GM23338 (cell line): ENCODE measurements at regions not wholly inside any gene's neighbourhood (a gene's known extent, or its start where the extent isn't known, plus 50 kb on each side); places are given as distances from the start of the nearest gene placed in this dataset.

Experiments
- ATAC-seq: fragments of 200-7000 bp; cut with Tn5 transposase; 3 replicates; pipeline ENCODE4 v1.9.1; 2020
- DNase-seq: peaks from one replicate; pipeline ENCODE4 v3.0.0-alpha.2; 2015; ENCODE audit warnings: low spot score
- H2AFZ ChIP-seq: fragments of 200-600 bp; sonication (generic); 2 replicates; pipeline ENCODE4 v1.8.0; 2016; ENCODE audit warnings: antibody characterized with exemption, mild to moderate bottlenecking, moderate library complexity
- H3F3A ChIP-seq: fragments of 200-600 bp; sonication (generic); replicated peaks from 2 replicates; pipeline ENCODE4 v1.8.0; 2017; ENCODE audit warnings: antibody characterized with exemption, mixed run types, low read depth
- H3K27ac ChIP-seq: fragments of 200-600 bp; sonication (generic); 2 replicates; pipeline ENCODE4 v1.6.1; 2016; ENCODE audit warnings: low read depth
- H3K27me3 ChIP-seq: fragments of 200-600 bp; sonication (generic); 2 replicates; pipeline ENCODE4 v1.8.0; 2016; ENCODE audit warnings: mild to moderate bottlenecking, mixed run types, moderate library complexity; ENCODE audit not compliant: insufficient read depth
- H3K36me3 ChIP-seq: fragments of 200-600 bp; sonication (generic); 2 replicates; pipeline ENCODE4 v1.8.0; 2016; ENCODE audit warnings: mild to moderate bottlenecking; ENCODE audit not compliant: insufficient read depth
- H3K4me1 ChIP-seq: fragments of 200-600 bp; sonication (generic); 2 replicates; pipeline ENCODE4 v1.8.0; 2016; ENCODE audit warnings: mild to moderate bottlenecking, moderate library complexity; ENCODE audit not compliant: insufficient read depth
- H3K4me2 ChIP-seq: fragments of 200-600 bp; sonication (generic); 2 replicates; pipeline ENCODE4 v1.7.1; 2017; ENCODE audit warnings: mixed run types
- H3K4me3 ChIP-seq: fragments of 200-600 bp; sonication (generic); 2 replicates; pipeline ENCODE4 v1.6.1; 2016; ENCODE audit warnings: mixed run types
- H3K79me2 ChIP-seq: fragments of 200-600 bp; sonication (generic); replicated peaks from 2 replicates; pipeline ENCODE4 v1.8.0; 2017; ENCODE audit warnings: mild to moderate bottlenecking; ENCODE audit not compliant: insufficient read depth
- H3K9me2 ChIP-seq: fragments of 200-600 bp; sonication (generic); 2 replicates; pipeline ENCODE4 v1.8.0; 2017; ENCODE audit not compliant: insufficient read depth
- H4K20me1 ChIP-seq: fragments of 200-600 bp; sonication (generic); replicated peaks from 2 replicates; pipeline ENCODE4 v1.8.0; 2017; ENCODE audit warnings: mild to moderate bottlenecking; ENCODE audit not compliant: insufficient read depth
- H3K27ac Mint-ChIP-seq: 2 replicates; pipeline ENCODE4 v1.8.0; 2020; ENCODE audit warnings: inconsistent platforms, mild to moderate bottlenecking, moderate library complexity, mixed read lengths
- H3K27me3 Mint-ChIP-seq: 3 replicates; pipeline ENCODE4 v1.8.0; 2022; ENCODE audit warnings: low read depth, mild to moderate bottlenecking, moderate library complexity, mixed read lengths, inconsistent platforms; ENCODE audit not compliant: insufficient read depth, poor library complexity
- H3K36me3 Mint-ChIP-seq: 3 replicates; pipeline ENCODE4 v1.8.0; 2021; ENCODE audit warnings: low read depth, mild to moderate bottlenecking, inconsistent platforms, moderate library complexity, mixed read lengths
- H3K4me1 Mint-ChIP-seq: 3 replicates; pipeline ENCODE4 v1.8.0; 2020; ENCODE audit warnings: mild to moderate bottlenecking, inconsistent platforms, mixed read lengths
- H3K4me3 Mint-ChIP-seq: 3 replicates; pipeline ENCODE4 v1.8.0; 2021; ENCODE audit warnings: moderate library complexity, mild to moderate bottlenecking, inconsistent platforms, mixed read lengths
- H3K9me3 Mint-ChIP-seq: 3 replicates; pipeline ENCODE4 v1.8.0; 2020; ENCODE audit warnings: moderate library complexity, mild to moderate bottlenecking, inconsistent platforms, mixed read lengths
- CTCF ChIP-seq, 2 experiments: fragments of 200-600 bp in 1 of 2; sonication (generic) in 1 of 2; conservative IDR thresholded peaks; 2 replicates each; pipeline versions ENCODE4 v1.5.1 to v1.6.1; 2016 to 2017; ENCODE audit warnings: antibody characterized with exemption in 2 of 2, low read depth in 2 of 2, mild to moderate bottlenecking in 2 of 2, moderate library complexity in 1 of 2
- EZH2 ChIP-seq: fragments of 200-600 bp; sonication (generic); IDR thresholded peaks from one replicate; pipeline ENCODE4 v1.8.0; 2017; ENCODE audit warnings: antibody characterized with exemption, mild to moderate bottlenecking, low read depth; ENCODE audit not compliant: unreplicated experiment
- JUNB ChIP-seq: IDR thresholded peaks from one replicate; pipeline ENCODE4 v1.6.1; 2016; ENCODE audit warnings: antibody characterized with exemption; ENCODE audit not compliant: unreplicated experiment
- NANOG ChIP-seq: IDR thresholded peaks from 2 replicates; pipeline ENCODE4 v1.6.1; 2016; ENCODE audit warnings: antibody characterized with exemption, borderline replicate concordance
- ZNF114 ChIP-seq: fragments of 250-450 bp; sonication (Bioruptor Pico); IDR thresholded peaks from 2 replicates; pipeline ENCODE4 v1.5.0; 2020; ENCODE audit warnings: mild to moderate bottlenecking, moderate library complexity
- ZNF462 ChIP-seq: fragments of 250-450 bp; sonication (Bioruptor Pico); IDR thresholded peaks from 2 replicates; pipeline ENCODE4 v1.5.0; 2020; ENCODE audit warnings: mild to moderate bottlenecking, moderate library complexity
- TF ChIP-seq, protein P1 (sequence below): IDR thresholded peaks from 2 replicates; pipeline ENCODE4 v1.6.1; 2016; ENCODE audit warnings: antibody characterized with exemption

DNA sequence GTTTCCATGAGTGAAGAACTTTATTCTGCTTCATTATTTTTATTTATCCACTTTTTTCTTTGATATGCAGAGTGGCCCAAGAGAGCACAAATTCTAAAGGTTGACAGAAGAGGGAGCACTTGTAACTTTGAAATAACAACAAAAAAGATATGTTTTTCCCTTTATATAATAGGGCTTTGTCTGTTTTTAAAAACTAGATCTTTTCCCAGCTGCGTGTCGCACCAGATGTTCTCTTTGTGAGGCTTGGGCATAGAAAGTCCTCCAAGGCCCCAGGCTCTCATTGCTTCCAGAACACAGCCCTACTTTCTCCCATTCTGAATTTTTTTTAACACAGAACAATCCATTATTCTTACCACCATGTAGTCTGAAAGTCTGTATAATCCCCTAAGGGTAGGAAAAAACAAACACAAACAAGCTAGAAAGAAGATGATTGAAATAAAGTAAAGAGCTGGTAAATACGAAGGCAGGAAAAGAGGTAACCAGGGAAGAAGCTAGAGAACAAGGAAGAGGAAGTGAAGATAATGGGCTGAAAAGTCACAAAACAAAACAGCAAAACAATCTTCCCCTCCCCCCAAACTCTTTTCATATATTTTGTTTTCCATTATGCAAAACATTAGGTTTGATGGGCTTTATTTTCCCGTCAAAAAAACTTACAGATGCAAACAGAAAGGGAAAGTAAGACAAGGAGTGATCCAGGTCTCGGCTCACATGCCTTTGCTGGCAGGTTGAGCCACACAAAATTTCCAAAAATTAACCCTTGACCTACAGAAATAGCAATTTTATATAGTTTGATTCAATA is 160.4 kb downstream of the ABCA8 start:
- Histone ChIP-seq H3K79me2 (no peaks in the 10 kb centered on the region), H3K36me3 (no peaks in the 10 kb centered on the region), H3K4me2 (0 out of 2 replicates have a peak overlapping the region, but pooled peaks have one; percentile 6), H2AFZ (peak overlapping the region; percentile 70; the same call in 1 of the 2 replicates), H3K27me3 (no peaks in the 10 kb centered on the region), H3K4me1 (peaks cover 31% of the 10 kb centered on the region), H3F3A (no peaks in the 10 kb centered on the region), H4K20me1 (no peaks in the 10 kb centered on the region), H3K9me2 (peaks cover 2% of the 10 kb centered on the region; the same call in 1 of the 2 replicates), H3K27ac (no peak overlapping the region), H3K4me3 (no peak overlapping the region)
- Mint-ChIP-seq H3K4me1 (peaks cover 25% of the 10 kb centered on the region), H3K27me3 (peaks cover 13% of the 10 kb centered on the region), H3K27ac (peak overlapping the region; percentile 66; the same call in 1 of the 2 replicates), H3K4me3 (no peak overlapping the region), H3K36me3 (peaks cover 3% of the 10 kb centered on the region; the same call in 2 of the 3 replicates), H3K9me3 (peaks cover 17% of the 10 kb centered on the region)
- TF ChIP-seq, protein P1, sequence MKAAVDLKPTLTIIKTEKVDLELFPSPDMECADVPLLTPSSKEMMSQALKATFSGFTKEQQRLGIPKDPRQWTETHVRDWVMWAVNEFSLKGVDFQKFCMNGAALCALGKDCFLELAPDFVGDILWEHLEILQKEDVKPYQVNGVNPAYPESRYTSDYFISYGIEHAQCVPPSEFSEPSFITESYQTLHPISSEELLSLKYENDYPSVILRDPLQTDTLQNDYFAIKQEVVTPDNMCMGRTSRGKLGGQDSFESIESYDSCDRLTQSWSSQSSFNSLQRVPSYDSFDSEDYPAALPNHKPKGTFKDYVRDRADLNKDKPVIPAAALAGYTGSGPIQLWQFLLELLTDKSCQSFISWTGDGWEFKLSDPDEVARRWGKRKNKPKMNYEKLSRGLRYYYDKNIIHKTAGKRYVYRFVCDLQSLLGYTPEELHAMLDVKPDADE, result no peak
- TF ChIP-seq CTCF (conservative IDR thresholded peaks at IDR 0.05; ENCODE audit: low read depth in 2 of 2) (peak in 1 of 2 experiments; percentile 43; a peak in 3 of 4 replicates), JUNB (no peak)
- no peak for ATAC-seq
- DNase-seq, result peak; percentile 11

GRCh38 chr17:68792873-68793272 is 162.3 kb downstream of the ABCA8 start:
- Mint-ChIP-seq H3K4me1 (peaks cover 25% of the 10 kb centered on the region), H3K4me3 (no peak overlapping the region), H3K27me3 (peaks cover 13% of the 10 kb centered on the region), H3K9me3 (peaks cover 17% of the 10 kb centered on the region), H3K36me3 (peaks cover 3% of the 10 kb centered on the region; the same call in 2 of the 3 replicates), H3K27ac (peak overlapping the region; percentile 25; the same call in 1 of the 2 replicates)
- no peak for ATAC-seq
- Histone ChIP-seq H3K79me2 (no peaks in the 10 kb centered on the region), H3K4me2 (peak overlapping the region; percentile 22; the same call in 1 of the 2 replicates), H3K36me3 (no peaks in the 10 kb centered on the region), H2AFZ (no peak overlapping the region), H3K9me2 (peaks cover 6% of the 10 kb centered on the region; the same call in 1 of the 2 replicates), H3K4me3 (no peak overlapping the region), H3K27me3 (no peaks in the 10 kb centered on the region), H3F3A (no peaks in the 10 kb centered on the region), H4K20me1 (no peaks in the 10 kb centered on the region), H3K27ac (no peak overlapping the region), H3K4me1 (peaks cover 31% of the 10 kb centered on the region)
- no peak for DNase-seq
- no peak for TF ChIP-seq CTCF (conservative IDR thresholded peaks at IDR 0.05; ENCODE audit: low read depth in 2 of 2)
- no peak for TF ChIP-seq ZNF462 (CRISPR knock-in tag)
- TF ChIP-seq NANOG, result no peak
- no peak for TF ChIP-seq ZNF114 (CRISPR knock-in tag)
- TF ChIP-seq EZH2, result no peak
